HG03469 (cell line): ENCODE measurements at regions not wholly inside any gene's neighbourhood (a gene's known extent, or its start where the extent isn't known, plus 50 kb on each side); places are given as distances from the start of the nearest gene placed in this dataset.

Experiments used
- ATAC-seq: cut with Tn5 transposase; IDR thresholded peaks from one replicate; pipeline ENCODE4 v1.9.1; 2021; ENCODE audit warnings: mild to moderate bottlenecking, moderate library complexity, moderate number of reproducible peaks; ENCODE audit not compliant: unreplicated experiment

- no peak for ATAC-seq
These were observed 215.6 kb downstream of the C9orf50 start for GRCh38 chr9:129405089-129405826.

DNA sequence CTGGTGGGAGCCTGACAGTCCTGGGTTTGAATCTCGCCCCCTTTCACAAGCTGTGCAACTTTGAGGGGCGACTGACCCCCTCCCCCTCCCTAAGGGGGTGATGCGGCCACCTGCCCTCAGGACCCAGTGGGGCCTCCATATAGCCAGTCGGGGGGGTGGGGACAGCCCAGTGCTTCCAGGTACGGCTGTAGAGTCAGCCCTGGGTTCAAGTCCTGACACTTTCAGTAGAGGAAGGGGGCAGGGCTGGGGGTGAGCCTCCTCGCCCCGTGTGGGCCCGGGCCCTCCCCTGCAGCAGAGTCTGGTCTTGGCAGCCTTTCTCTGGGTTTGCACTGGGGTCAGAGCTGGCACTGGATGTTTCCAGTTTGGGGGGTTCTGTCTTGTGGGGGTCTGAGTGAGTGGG is 216.3 kb downstream of the C9orf50 start:
- ATAC-seq = no peak

- ATAC-seq = no peak
These were observed 216.9 kb downstream of the C9orf50 start for GRCh38 chr9:129403779-129404620.

DNA sequence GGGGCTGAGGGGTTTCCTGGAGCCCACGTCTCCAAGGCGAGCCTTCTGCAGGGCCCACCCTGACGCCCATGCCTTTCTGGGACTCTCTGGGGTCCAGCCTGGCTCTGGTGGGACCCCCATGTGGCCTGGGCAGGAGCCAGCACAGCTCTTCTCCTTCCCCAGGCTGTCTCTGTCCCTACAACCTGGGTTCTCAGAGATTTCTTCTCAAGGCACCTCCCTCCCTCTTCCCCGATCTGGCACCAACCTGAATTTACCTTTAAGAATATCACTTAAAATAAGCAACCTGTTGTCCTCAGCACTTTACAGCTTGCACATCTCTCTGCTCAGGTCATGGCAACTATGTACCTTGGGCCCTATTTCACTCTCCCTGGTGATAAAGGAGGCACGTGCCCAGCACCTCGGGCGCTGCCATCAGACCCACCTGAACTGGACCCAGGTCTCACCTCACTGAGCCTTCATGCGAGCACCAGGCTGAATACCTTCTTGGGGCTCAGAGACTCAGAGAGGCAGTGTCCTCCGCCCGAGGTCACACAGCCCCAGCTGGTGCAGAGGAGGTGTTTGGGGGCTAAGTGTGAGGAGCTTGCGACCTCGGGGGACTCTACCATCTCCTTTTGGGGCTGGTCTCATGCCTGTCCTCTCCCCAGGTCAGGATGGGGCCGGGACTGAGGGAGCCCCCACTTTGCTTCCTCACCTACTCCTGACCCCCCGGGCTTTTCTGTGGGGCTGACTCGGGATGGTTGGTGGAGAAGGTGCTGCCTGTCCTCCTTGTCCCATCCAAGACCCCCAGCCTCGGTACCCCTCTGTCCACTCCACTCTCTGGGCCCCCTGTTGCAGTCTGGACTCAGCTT is 217.7 kb downstream of the C9orf50 start:
- no peak for ATAC-seq

GRCh38 chr9:129402371-129402739 is 218.5 kb downstream of the C9orf50 start:
- ATAC-seq = no peak

GRCh38 chr9:129401623-129402370 is 219.1 kb downstream of the C9orf50 start:
- ATAC-seq = no peak

DNA sequence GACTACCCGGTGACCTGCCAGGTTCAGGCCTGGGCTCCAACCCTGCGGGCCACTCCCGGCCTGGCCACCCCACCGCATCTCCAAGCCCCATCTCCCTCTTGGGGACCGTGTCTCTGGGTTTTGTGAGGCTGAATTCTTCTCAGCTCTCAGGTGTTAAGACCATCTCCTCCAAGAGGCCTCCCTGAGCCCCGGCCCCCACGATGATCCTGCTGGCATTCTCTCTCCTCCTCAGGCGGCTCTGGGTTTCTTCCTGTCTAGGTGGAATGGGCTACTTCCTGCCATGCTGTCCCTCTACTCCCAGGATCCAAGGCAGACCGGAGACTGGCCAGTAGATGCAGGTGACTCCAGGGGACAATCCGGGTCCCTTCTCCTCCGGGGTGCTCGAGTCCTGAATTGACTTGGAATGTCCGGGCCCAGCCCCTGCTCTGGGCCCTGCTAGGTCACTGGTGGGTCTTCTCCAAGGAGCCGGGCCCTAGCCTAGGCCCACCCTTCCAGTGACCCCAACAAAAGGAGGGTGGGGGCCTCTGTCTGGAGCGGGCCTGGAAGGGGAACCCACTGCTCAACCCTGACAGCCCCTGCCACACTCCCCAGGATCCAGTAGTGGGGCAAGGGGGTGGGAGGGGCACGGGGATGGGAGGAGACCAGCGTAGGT is 219.8 kb downstream of the C9orf50 start:
- ATAC-seq = no peak

DNA sequence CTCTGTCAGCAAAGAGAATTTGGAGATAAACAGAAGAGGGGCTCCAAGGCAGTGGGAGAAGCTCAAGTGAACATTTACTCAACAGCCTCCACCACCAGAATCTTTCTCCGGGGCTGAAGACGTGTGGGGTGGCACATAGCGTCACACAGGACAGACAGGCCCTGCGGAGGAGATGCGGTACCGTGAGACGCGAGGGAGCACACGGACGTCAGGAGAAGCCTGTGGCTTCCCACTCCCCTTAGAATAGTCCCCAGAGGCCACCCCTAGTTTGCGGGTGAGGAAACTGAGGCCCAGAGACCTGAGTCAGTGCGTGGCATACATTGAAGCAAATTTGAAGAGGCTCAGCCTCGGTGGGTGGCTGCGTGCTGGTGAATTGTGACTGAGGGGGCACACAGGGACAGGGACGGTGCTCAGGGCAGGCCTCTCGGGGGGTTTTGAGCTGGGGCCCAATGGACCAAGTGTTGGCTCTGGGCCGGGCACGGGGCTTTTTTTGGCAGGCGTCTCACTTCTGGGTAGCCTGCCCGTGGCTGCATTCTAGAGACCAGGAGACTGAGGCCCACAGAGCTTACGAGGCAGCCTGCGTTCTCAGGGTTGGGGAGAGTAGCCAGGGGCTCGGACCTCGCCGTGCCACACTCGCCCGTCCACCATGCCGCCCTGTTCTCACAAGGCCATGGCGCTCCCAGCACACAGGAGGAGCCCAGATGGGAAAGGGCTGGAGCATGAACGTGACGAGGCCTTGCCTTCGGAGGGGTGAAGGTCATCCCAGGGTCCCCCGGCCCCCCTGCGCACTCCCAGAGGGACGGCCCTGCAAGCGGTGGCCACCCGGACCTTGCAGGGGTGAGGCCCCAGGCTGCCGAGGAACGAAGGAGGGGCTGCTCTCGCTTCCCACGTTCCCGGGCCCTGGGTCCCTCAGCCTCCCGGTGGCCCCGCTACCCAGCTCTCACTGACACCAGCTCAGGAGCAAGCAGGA is 220.6 kb downstream of the C9orf50 start:
- ATAC-seq = no peak

GRCh38 chr9:129399634-129399990 is 221.3 kb downstream of the C9orf50 start:
- no peak for ATAC-seq

DNA sequence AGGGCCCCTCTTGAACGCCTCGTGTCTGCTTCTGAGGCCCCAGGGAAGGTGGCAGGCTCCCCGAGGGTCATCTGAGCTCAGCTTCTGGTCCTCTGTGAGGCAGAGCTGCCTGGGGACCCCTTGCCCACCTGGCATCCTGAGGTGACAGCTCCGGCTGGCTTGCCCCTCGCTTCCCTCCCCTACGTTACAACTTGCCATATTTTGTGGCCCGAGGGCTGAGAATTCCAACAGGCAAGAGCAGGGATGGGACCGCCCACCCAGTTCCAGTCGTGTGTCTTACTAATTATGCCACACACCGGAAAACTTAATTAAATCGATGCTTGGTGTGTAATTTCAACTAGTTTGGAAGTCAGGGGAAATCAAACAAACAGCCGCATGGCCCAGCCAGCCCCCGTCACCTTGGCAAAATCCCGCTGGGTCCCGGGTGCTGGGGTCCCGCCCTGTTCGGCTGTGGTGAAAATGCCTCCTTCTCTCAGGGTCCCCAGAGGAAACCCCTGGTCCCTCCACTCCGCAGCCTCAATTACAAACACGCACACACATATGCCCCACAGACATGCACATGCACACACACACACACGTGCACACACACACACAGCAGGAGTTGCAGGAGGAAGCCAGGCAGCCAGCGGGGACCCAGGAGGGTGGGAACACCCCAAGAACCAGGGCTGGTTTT is 221.0 kb upstream of the IER5L start:
- ATAC-seq = no peak

- no peak for ATAC-seq
These were observed 220.3 kb upstream of the IER5L start for GRCh38 chr9:129398101-129398960.

GRCh38 chr9:129397335-129397734 is 219.3 kb upstream of the IER5L start:
- no peak for ATAC-seq

- no peak for ATAC-seq
These were observed 218.3 kb upstream of the IER5L start for GRCh38 chr9:129396365-129396708.

GRCh38 chr9:129395633-129396364 is 217.7 kb upstream of the IER5L start:
- no peak for ATAC-seq

- ATAC-seq = no peak
These were observed 216.8 kb upstream of the IER5L start for GRCh38 chr9:129394886-129395279.

- no peak for ATAC-seq
These were observed 216.2 kb upstream of the IER5L start for GRCh38 chr9:129394061-129394885.
